Activated T-helper 2 cell treated with anti-CD3 and anti-CD28 coated beads, Interferon-gamma antibody, Interleukin-2, Interleukin-4, amounts not matched to agents 10 μg/mL and 5 μg/mL and 100 μg/mL, durations not matched to agents 14 hours and 24 hours and 36 hours (primary cell): ENCODE measurements at regions not wholly inside any gene's neighbourhood (a gene's known extent, or its start where the extent isn't known, plus 50 kb on each side); places are given as distances from the start of the nearest gene placed in this dataset.

ENCODE experiments used
- DNase-seq: peaks from one replicate; pipeline ENCODE4 v3.0.0; 2021; ENCODE audit warnings: low spot score
- H3K27ac Mint-ChIP-seq: one replicate; pipeline ENCODE4 v1.8.0; 2021; ENCODE audit warnings: mixed read lengths
- H3K27me3 Mint-ChIP-seq: one replicate; pipeline ENCODE4 v1.8.0; 2021; ENCODE audit warnings: low read depth, mixed read lengths
- H3K36me3 Mint-ChIP-seq: one replicate; pipeline ENCODE4 v1.8.0; 2021; ENCODE audit warnings: low read depth, mixed read lengths
- H3K4me1 Mint-ChIP-seq: one replicate; pipeline ENCODE4 v1.8.0; 2021; ENCODE audit warnings: low read depth, mixed read lengths
- H3K4me3 Mint-ChIP-seq: one replicate; pipeline ENCODE4 v1.8.0; 2021; ENCODE audit warnings: low read depth, mild to moderate bottlenecking, moderate library complexity, mixed read lengths
- H3K9me3 Mint-ChIP-seq: one replicate; pipeline ENCODE4 v1.8.0; 2021; ENCODE audit warnings: mixed read lengths
- intact Hi-C: fragments of 100-400 bp; cut with micrococcal nuclease; formaldehyde crosslinking; loops from one replicate; pipeline ENCODE4 v1.15.1; 2023

DNA sequence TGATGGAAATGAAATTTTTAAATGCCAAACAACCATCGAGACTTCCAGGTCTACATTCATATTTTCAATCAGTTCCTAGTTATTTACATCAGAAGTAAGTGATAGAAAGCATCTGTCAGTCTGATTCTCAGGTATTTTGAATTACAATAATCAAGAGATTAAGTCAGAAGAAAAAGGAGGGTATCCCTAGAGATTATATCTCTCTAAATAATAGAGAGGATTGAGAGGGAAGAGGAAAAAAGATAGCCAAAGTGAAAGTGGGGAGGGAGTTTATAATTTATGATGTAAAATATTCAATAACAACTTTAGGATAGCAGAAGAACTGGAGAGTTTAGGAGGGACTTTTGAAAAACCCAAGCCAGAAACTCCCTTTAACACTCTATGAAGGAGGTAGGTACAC, 400.2 kb downstream of the EFNA5 start:
- H3K4me1 Mint-ChIP-seq, result peaks cover 2% of the 10 kb centered on the region
- intact Hi-C loops, result no loop called here
- no peak overlapping the region for H3K4me3 Mint-ChIP-seq
- no peak for DNase-seq
- peaks cover 13% of the 10 kb centered on the region for H3K27me3 Mint-ChIP-seq
- no peaks in the 10 kb centered on the region for H3K9me3 Mint-ChIP-seq
- no peaks in the 10 kb centered on the region for H3K36me3 Mint-ChIP-seq
- no peak overlapping the region for H3K27ac Mint-ChIP-seq

DNA sequence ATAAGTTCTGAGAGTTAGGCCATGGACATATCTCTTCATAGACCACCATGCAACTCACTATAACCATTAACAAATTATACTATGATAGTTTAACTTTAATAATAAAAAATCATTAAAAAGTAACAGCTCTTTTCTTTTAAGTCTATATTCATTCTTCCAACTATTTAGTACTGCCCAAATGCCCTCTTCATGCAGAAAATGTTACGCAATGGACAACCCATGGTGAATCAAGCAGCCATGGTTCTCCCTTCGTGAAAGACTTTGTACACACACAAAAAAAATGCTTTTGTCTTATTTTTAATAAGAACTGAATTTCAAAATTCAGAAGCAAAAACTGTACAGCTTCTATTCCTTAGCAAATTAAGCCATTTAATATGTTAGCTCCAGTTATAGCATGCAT, 401.1 kb downstream of the EFNA5 start:
- H3K4me3 Mint-ChIP-seq, result no peak overlapping the region
- peaks cover 2% of the 10 kb centered on the region for H3K4me1 Mint-ChIP-seq
- no peak for DNase-seq
- H3K27me3 Mint-ChIP-seq, result peaks cover 13% of the 10 kb centered on the region
- H3K36me3 Mint-ChIP-seq, result no peaks in the 10 kb centered on the region
- intact Hi-C loops, result no loop called here
- no peak overlapping the region for H3K27ac Mint-ChIP-seq
- H3K9me3 Mint-ChIP-seq, result no peaks in the 10 kb centered on the region

DNA sequence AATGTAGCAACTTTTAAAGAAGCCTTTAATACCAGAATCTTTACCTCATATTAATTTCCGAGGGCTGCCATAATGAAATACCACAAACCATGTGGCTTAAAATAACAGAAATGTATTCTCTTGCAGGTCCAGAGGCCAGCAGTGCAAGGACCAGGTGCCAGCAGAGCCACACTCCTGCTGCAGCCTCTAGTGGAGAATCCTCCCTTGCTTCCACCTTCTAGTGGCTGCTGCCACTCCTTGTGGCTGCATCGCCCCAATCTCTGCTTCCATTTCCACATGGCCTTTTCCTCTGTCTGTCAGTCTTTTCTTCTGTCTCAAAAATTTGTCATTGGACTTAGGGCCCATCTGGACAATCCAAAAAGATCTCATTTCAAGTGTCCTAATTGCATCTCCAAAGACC, 401.5 kb downstream of the EFNA5 start:
- Mint-ChIP-seq H3K27ac (no peak overlapping the region), H3K4me3 (no peak overlapping the region), H3K9me3 (no peaks in the 10 kb centered on the region), H3K36me3 (no peaks in the 10 kb centered on the region), H3K27me3 (peaks cover 13% of the 10 kb centered on the region), H3K4me1 (peaks cover 2% of the 10 kb centered on the region)
- intact Hi-C loops, result no loop called here
- no peak for DNase-seq

DNA sequence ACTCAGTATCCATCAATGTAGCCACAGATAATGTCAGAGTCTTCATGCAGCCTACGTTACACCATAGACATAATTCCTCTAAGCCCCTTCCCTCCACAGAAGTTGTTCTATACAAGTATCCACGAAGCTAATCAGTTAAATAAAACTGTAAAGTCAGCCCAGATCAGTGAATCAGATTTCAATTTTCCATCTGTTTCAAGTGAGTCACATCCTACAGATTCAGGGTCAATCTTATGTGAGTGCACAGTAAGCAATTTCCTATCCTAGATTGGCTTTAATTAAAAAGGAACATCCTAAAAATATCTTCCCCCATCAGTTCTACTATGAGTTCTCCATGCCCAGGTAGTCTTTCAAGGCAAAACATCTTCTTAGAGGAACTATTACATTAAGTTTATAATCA, 402.5 kb downstream of the EFNA5 start:
- H3K9me3 Mint-ChIP-seq, result no peaks in the 10 kb centered on the region
- no peak for DNase-seq
- no peaks in the 10 kb centered on the region for H3K36me3 Mint-ChIP-seq
- no peak overlapping the region for H3K27ac Mint-ChIP-seq
- peaks cover 7% of the 10 kb centered on the region for H3K27me3 Mint-ChIP-seq
- intact Hi-C loops, result no loop called here
- peaks cover 2% of the 10 kb centered on the region for H3K4me1 Mint-ChIP-seq
- H3K4me3 Mint-ChIP-seq, result no peak overlapping the region

DNA sequence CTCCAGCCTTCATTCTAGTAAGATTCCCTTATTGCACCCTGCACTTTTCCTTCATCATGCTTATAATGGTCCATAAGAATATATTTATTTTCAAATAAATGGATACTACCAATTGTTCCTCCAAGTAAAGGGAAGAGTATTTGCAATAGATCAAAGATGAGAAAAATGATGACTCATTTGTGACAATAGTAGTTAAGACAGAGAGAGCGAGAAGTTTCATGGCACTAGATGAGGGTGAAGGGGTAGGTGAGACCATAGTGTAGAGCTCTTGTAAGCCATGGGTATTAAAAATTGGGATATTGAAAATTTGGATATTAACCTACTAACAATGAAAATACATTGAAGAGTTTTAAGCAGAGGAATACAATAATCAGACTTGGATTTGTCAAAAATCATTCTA, 404.6 kb downstream of the EFNA5 start:
- peaks cover 3% of the 10 kb centered on the region for H3K27me3 Mint-ChIP-seq
- no peaks in the 10 kb centered on the region for H3K36me3 Mint-ChIP-seq
- intact Hi-C loops, result no loop called here

DNA sequence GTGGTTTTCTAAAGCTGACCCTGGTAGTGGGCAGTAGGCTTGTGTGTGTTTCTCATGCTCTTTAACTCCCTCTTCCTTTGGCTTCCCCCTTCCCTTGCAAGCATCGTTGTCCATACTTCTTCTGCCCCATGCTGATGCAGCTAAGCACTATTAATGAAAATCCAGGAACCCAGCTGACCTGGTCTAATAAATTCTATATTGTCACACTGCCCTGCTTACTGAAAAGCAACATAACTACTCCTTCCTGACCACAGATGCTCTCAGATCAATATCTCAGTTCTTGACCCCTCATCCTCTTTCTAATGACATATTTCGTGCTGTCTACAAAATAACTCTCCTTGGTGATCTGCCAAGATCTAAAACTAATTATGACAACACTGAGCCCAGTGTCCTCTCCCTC, 405.5 kb downstream of the EFNA5 start:
- Mint-ChIP-seq H3K36me3 (no peaks in the 10 kb centered on the region), H3K4me3 (no peak overlapping the region), H3K4me1 (peaks cover 5% of the 10 kb centered on the region), H3K27me3 (no peaks in the 10 kb centered on the region), H3K27ac (no peak overlapping the region), H3K9me3 (peaks cover 15% of the 10 kb centered on the region)
- DNase-seq, result no peak
- intact Hi-C loops, result no loop called here

More for the DNA sequence above, 404.6 kb downstream of the EFNA5 start:
- Mint-ChIP-seq H3K27ac (no peak overlapping the region), H3K4me1 (peaks cover 5% of the 10 kb centered on the region), H3K4me3 (no peak overlapping the region), H3K9me3 (peaks cover 10% of the 10 kb centered on the region)
- DNase-seq, result no peak

DNA sequence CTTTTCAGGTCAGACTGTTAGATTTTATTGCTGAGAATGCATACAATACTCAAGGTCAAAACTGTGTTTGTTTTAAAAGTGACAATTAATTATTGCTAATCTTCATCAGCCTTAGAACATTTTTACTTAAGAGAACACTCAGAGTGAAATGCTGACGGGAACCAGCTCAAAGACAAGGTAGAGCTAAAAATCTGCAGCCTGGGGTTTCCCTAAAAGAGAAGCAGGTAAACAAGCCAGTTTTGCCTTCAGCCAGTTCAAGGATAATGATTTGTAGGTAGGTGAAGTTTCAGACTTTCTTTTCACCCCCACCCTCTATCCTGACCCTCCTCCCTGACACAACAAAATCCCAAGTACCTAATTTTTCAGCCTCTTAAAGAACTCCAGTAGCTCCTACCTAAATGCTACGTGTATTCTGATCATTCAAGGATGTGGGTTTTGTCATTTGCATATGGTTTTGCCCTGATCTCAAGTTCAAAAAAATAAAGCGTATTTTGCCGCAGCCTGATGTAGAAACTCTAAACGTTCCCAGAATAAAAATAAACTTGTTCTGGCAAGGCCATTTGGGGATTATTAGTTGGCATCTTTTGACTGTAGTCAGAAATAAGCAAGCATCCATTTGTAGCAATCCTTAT, 407.2 kb downstream of the EFNA5 start:
- peaks cover 5% of the 10 kb centered on the region for H3K4me1 Mint-ChIP-seq
- no peak overlapping the region for H3K4me3 Mint-ChIP-seq
- H3K27ac Mint-ChIP-seq, result peak overlapping the region; percentile 21
- DNase-seq, result no peak
- H3K27me3 Mint-ChIP-seq, result no peaks in the 10 kb centered on the region
- H3K36me3 Mint-ChIP-seq, result no peaks in the 10 kb centered on the region
- intact Hi-C loops, result loop anchor here (2.0 to 5.0 kb wide), 3 partner anchors 25 to 125 kb away; no protein-coding TSS in a partner anchor
- H3K9me3 Mint-ChIP-seq, result peaks cover 26% of the 10 kb centered on the region

DNA sequence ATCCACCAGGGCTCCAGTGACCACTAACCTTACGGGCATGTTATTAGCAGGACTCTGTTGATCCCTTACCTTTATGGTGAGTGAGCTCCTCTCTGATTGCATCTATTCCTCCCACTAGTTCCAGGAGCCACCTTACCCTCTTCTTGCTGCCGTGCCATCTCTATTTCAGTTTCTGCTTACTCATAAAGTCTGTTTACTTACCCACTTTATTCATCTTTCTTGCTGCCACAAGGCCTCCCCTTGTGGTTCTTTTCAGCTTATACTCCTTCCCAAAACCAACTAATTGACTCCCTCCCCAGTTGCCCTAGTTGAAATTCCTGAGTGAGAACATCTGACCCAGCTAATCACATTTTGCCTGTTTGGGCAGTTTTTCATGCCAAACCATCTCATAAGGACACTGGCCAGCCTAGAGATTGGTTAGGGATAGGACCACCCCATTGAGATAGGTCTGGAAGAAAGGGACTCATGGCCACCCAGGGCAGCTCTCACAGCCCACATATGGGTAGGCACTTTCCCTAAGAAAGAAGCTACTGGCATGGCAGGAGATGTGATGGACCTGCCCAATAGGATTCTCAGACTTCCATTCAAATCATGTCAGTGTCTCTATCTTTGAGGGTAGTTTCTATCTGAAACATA, 412.7 kb downstream of the EFNA5 start:
- Mint-ChIP-seq H3K36me3 (no peaks in the 10 kb centered on the region), H3K4me3 (no peak overlapping the region), H3K4me1 (peaks cover 8% of the 10 kb centered on the region), H3K27me3 (no peaks in the 10 kb centered on the region), H3K9me3 (peaks cover 26% of the 10 kb centered on the region), H3K27ac (peak overlapping the region; percentile 9)
- intact Hi-C loops, result no loop called here
- no peak for DNase-seq

DNA sequence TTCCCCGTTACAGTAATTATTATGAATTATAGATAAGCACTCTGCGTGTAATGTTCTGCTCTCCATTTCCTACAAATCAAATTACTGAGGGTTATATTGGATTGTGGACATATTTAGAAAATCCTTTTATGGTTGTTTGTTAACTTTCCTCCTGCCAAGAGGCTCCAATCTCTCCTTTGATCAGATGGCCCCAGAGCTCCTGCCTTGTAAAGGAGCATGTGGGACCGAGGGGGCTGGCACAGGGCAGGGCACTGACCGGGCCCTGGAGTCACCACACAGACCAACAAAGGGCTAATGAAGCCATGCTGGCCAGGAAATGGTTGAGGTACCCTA, 415.9 kb downstream of the EFNA5 start:
- intact Hi-C loops, result no loop called here
- DNase-seq, result no peak
- H3K27me3 Mint-ChIP-seq, result peaks cover 4% of the 10 kb centered on the region
- no peak overlapping the region for H3K27ac Mint-ChIP-seq
- no peak overlapping the region for H3K4me3 Mint-ChIP-seq
- H3K4me1 Mint-ChIP-seq, result peaks cover 5% of the 10 kb centered on the region
- H3K9me3 Mint-ChIP-seq, result peaks cover 11% of the 10 kb centered on the region
- no peaks in the 10 kb centered on the region for H3K36me3 Mint-ChIP-seq

DNA sequence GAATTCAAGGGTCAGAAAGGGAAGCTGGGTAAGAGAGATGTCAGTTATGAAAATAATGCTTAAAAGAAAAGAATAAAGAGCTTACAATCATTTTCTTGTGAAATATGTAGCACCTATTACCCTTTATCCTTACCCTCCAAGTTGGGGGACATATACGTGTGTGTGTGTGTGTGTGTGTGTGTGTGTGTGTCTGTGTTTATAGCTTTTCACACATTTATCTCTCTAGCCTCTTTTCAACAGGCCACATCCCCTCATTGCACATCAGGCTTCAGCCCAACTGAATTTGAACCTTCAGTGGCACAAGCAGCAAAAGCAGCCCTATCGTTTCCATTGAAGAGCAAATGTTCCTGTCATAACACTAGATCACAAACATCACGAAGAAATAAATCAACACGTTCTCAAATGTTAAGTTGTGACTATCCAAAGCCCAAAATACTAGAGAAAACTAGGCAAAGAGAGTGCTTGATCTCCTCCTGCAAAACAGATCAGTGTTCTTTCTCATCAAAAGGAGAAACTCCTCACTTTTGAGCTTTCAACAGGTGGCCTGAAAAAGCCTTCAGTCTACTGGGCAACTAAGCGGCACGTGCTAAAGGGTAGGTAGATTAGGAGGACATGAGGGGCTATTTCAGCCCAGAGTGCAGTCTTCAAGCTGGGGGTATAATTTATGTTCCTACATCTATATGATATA, 416.4 kb downstream of the EFNA5 start:
- no peaks in the 10 kb centered on the region for H3K36me3 Mint-ChIP-seq
- intact Hi-C loops, result no loop called here
- H3K4me1 Mint-ChIP-seq, result peaks cover 5% of the 10 kb centered on the region
- H3K27me3 Mint-ChIP-seq, result peaks cover 5% of the 10 kb centered on the region
- no peak overlapping the region for H3K27ac Mint-ChIP-seq
- DNase-seq, result no peak
- no peak overlapping the region for H3K4me3 Mint-ChIP-seq
- H3K9me3 Mint-ChIP-seq, result peaks cover 8% of the 10 kb centered on the region

DNA sequence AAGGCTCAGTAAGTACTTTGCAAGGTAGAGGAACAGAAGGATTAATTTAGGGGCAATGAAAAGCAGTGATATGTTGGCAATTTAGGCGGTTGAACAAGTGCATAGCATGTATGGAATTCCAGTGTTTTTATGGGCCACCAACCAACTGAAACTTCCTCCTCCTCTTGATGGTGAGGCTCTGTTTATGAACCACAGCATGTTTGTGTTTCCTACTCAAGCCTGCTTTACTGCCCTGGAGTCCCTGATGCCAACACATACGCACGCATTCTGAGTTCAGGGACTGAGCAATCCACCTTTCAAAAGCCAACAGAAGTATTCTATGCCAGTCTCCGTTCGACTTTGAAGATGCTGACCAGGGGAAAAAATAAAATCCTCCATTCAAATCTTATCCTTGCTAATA, 417.5 kb downstream of the EFNA5 start:
- Mint-ChIP-seq H3K4me3 (no peak overlapping the region), H3K4me1 (peaks cover 5% of the 10 kb centered on the region), H3K9me3 (no peaks in the 10 kb centered on the region), H3K36me3 (no peaks in the 10 kb centered on the region), H3K27me3 (peaks cover 5% of the 10 kb centered on the region), H3K27ac (no peak overlapping the region)
- intact Hi-C loops, result no loop called here
- no peak for DNase-seq

DNA sequence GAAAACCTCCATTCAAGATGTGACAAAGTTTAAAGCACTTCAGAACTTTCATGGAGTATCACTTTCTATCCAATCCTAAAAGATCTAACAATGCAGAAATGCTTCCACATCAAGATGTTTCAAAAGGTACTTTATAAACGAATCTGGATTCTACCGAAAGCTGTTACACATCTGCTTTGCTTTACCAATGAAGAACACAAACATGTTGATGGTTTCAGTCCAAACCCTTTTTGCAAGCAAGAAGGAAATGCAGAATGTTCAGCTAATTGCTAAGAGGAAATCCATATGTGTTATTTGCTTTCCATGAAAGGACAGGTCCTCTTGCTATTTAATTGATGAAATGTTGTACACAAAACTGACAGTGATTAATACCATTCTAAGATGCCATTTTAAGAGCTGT, 419.6 kb downstream of the EFNA5 start:
- intact Hi-C loops, result no loop called here
- H3K9me3 Mint-ChIP-seq, result no peaks in the 10 kb centered on the region
- no peak overlapping the region for H3K4me3 Mint-ChIP-seq
- no peaks in the 10 kb centered on the region for H3K36me3 Mint-ChIP-seq
- no peak for DNase-seq
- H3K4me1 Mint-ChIP-seq, result no peaks in the 10 kb centered on the region
- H3K27me3 Mint-ChIP-seq, result peaks cover 5% of the 10 kb centered on the region
- no peak overlapping the region for H3K27ac Mint-ChIP-seq

DNA sequence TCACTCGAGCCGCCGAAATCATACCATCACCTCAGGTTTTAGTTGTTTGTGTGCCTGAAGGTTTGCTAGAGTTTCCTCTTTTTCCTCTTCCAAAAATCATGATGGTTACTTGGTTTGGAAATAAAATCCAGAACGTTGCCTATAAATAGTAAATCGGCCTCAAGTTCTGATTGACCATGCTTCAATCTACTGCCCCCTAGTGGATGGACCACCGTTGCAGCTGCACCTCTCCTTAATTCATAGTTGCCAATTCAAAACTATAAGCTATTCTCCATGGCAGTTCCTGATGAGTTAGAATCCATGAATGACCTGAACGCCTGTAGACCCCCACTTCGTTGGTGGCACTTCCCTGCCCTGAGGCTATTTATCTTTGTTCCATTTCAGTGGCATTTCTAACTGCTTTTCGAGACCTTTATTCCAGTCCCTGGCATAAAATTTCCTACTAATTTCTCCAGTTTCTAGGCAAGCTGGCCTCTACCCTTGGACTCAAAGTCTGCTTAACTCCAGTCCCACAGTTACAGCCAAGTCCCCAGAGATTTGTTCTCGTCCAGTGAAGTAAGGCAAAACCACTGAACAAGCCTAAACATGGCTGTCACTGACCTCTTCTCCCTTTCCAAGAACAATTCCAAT, 422.6 kb downstream of the EFNA5 start:
- Mint-ChIP-seq H3K9me3 (no peaks in the 10 kb centered on the region), H3K4me1 (no peaks in the 10 kb centered on the region)
- peak; percentile 20 for DNase-seq

More for the DNA sequence above, 422.6 kb downstream of the EFNA5 start:
- H3K4me3 Mint-ChIP-seq, result no peak overlapping the region
- no peak overlapping the region for H3K27ac Mint-ChIP-seq
- H3K27me3 Mint-ChIP-seq, result peaks cover 5% of the 10 kb centered on the region
- intact Hi-C loops, result no loop called here
- no peaks in the 10 kb centered on the region for H3K36me3 Mint-ChIP-seq
